AG08395 (cell line): ENCODE measurements at regions not wholly inside any gene's neighbourhood (a gene's known extent, or its start where the extent isn't known, plus 50 kb on each side); places are given as distances from the start of the nearest gene placed in this dataset.

ENCODE experiments used
- DNase-seq: peaks from one replicate; pipeline ENCODE4 v3.0.0; 2012; ENCODE audit warnings: mixed read lengths, low spot score

DNA sequence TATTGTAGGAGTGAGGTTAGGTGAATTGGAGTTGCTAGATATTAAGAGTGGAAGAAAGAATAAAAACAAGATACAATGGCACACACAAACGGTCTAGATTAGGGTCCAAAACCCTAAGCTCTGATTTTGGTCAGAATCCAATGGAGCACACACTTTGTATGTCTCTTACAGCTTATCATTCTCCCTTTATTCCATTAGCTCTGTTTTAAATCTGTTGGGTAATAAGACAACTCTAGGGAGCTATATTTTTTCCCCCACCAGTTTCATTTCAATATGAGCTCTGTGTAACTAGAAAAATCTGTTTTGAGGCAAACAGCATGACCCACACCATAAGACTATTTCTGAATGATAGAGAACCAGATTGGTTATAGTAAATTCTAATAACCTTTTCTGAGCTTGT lies 465.6 kb downstream of the ADGRL2 start:
- no peak for DNase-seq

DNA sequence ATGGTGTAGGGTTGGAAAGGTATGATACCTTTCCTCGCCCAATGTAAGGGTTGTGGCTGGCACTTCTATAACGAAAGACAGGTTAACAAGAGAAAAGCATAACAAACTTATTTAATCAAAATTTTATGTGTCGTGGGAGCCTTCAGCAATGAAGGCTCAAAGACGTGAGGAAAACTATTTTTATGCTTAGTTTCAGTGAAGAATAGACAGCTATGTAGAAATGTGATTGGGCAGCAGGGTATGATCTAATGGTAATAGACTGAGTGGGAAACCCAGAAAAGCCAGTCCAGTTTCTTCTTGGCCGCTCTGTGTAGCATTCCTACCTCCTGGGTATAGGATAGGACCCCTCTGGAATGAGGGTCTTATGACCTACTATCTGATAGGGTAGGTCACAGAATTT lies 464.7 kb downstream of the ADGRL2 start:
- DNase-seq: no peak

DNA sequence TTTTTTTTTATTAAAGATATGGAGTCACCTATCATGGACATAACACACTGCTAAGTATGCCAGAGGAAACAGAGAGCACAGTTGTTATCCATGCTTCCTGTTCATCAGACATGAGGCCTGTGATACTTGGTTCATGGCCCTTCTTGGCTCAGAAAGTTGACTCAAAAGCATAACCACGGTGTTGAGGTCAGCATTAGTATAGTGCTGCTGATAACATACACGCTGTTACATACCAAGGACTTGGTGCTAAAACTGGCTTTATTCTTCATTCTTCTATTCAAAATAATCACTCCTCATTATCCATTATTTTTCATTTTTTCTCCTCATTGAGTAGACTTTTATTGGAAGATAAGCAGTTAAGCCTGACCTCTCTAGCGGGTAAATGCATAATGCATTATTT lies 464.1 kb downstream of the ADGRL2 start:
- DNase-seq: no peak

DNA sequence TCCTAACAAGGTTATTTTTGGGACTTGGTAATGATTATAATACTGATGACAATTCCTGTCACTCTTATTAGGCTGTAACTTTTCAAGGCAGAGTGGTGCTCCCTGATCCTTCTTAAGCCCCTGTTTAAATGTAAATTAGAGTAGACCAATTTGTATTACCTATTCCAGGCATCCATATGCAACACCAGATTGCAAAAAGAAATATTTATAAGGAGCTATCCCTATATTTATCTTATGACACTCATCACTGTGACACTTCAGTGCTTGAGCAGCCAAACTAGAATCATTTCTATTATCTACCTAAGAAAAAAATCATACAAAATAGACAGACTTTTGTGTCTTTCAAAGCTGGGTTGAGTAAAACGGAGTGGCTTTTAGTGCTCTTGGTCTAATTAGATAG lies 462.7 kb downstream of the ADGRL2 start:
- DNase-seq: no peak

DNA sequence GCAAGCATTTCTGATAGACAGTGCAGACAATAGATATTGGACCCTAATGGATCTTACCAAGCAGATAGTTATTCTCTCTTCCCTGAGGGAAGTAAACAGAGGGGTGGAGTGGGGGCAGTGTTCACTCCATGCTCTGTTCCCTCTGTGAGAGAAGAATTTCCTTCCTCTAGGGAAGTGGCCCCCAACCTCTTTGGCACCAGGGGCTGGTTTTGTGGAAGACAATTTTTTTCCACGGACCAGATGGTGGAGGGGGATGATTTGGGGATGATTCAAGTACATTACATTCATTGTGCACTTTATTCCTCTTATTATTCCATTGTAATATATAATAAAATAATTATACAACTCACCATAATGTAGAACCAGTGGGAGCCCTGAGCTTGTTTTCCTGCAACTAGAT lies 459.9 kb downstream of the ADGRL2 start:
- DNase-seq: no peak

DNA sequence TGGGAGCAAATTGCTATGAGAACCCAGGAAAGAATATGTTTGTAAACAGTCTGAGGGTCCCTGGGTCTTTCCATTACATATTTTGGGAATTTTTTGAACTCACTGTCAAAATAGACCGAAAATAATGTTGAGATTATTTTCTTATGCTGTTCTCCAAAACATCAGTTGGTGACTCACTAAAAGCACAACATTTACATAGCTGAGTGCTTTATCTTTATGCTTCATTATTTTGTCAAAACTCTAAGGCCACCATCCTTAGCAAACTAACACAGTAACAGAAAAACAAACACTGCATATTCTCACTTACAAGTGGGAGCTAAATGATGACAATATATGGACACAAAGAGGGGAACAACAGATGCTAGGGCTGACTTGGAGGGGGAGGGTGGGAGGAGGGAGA lies 459.3 kb downstream of the ADGRL2 start:
- no peak for DNase-seq

DNA sequence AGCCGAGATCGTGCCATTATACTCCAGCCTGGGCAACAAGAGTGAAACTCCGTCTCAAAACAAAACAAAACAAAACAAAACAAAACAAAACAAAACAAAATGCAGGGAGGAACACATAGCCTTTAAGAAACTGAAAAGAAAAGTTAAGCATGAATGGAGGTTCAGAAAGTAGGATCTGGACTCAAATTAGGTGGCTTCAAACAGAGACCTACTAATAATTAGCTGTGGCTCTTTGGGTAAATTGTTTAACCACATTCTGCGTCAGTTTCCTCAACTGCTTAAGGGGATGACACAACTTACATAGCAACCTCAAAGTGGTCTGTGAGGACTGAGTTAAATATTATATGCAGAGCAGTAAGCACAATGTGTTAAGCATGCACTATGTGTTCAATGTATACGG lies 458.2 kb downstream of the ADGRL2 start:
- DNase-seq: no peak

DNA sequence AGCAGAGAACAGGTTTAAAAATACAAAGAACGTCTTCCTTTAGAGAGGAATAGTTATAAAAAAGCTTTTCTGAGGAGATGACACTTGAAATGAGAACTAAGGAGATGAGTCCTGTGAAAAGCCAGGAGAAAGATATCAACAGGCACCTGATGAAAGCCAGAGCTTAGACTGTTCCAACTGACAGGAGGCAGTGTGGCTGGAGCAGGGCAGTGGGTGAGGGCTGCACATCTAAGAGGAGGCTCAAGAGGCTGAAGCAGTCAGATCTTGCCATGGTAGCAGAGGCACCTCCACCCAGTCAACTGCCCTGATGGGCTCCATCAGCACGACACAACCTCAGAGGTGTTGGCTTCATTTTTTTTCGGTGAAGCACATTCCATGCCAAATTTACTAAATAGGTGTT lies 445.3 kb downstream of the ADGRL2 start:
- no peak for DNase-seq

DNA sequence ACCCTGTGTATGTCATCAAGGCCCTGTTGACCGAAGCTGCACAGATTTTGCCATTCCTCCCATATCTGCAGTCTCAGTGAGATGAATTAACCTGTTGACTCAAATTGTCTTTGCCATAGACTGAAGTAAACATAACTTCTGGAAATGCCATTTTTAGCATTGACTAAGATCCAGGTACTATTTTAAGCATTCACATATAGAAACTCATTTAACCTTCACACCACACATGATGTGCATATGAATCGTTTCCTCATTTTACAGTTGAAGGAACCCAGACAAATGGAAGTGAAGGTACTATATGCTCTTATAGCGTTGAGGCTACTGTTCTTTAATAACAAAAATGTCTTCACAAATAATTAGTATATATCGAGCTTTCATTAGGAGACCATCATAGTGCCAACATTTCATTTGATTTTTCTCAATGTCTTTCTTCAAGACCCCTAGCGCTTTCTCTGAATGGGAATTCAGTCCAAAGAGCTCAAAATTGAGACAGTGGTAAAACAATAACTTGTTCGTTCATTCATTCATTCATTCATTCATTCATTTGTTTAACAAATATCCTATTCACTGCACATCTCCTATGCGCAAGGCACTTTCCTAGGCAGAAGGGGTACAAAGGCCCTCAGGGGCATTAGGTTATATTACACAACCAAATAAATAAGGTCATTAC lies 444.7 kb downstream of the ADGRL2 start:
- DNase-seq: no peak

DNA sequence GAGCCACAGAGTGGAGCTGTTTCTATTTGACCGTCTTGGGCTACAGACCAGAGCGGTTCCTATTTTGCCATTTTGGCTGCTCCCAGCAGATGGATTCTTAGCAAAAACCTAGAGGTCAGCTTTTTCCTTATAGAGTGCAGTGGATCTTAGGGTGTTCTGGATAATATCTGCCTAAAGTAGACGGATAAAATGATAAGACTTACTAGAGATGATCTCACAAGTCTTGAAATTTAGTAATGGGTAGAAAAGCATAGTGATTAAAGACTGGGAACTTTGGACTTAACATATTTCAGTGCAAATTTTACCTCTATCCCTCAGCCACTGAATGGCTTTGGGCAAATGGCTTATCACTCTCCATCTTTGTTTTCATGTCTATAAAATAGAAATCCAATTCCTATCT lies 439.8 kb downstream of the ADGRL2 start:
- DNase-seq: no peak

DNA sequence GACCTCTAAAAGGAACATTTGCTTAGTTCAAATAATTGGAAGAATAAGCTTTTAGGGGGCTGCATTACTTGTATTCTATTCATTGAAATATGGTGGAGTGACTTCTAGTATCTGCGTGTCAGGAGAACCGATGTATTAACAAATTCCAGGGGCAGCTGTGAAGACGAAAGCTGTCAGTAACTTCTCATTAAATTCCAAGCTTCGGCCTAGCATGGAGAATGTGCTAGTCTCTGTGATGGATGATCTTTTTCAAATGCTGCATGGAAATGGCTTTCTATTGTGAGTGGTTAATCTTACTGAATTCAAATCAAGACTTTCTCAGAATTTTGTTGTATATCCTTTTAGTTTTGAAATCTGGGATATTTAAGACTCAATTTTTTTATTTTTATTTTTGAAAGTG lies 429.9 kb downstream of the ADGRL2 start:
- no peak for DNase-seq

DNA sequence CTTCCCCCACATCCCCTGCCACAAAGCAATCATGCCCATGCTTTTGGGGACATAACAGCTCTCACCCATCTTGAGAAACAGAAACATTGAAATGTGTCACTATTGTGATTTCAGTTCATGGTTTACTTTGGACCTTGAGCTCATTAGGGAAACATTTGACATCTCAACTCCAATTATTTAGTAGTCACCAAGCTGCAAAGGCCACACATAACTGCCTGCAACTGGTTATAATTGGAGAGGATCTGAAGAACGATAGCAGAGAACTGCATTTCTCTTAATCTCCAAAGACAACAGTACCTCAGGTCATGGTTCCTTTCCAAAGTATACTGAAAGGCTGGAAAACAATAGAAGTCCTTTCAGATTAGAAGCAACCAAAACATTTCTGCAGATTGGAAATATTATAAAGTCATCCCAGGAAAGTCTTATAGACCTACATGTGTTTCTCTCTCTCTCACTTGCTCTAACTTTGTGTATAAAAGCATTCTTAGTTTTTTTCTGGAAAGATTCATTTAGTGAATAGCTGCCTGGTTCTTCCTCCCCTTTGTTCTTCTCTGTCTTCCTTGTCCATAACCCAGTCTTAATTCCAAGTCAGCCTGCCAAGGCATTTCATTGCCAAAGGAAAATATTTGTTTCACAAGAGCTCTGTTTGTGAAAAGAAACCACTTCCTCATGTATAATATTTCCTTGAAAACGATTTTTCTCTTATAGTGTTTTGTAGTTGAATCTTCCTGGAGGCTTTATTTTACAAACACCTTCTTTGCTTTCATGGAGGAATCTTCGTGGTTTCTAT lies 426.8 kb downstream of the ADGRL2 start:
- DNase-seq: peak; percentile 32

DNA sequence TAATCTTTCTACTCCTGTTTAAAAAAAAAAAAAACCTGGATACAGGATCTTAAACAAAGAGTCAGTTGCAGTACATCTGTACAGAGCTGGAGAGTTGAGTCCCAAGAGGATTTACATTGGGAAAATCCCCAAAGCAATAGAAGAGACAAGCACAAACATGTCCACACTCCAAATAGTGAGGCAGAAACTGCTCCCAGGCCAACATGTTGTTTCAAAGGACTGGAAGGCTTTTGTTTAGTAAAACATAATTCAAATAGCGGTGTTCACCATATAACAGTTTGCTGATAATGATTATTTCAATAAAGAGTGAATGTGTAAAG lies 425.4 kb downstream of the ADGRL2 start:
- DNase-seq: no peak

DNA sequence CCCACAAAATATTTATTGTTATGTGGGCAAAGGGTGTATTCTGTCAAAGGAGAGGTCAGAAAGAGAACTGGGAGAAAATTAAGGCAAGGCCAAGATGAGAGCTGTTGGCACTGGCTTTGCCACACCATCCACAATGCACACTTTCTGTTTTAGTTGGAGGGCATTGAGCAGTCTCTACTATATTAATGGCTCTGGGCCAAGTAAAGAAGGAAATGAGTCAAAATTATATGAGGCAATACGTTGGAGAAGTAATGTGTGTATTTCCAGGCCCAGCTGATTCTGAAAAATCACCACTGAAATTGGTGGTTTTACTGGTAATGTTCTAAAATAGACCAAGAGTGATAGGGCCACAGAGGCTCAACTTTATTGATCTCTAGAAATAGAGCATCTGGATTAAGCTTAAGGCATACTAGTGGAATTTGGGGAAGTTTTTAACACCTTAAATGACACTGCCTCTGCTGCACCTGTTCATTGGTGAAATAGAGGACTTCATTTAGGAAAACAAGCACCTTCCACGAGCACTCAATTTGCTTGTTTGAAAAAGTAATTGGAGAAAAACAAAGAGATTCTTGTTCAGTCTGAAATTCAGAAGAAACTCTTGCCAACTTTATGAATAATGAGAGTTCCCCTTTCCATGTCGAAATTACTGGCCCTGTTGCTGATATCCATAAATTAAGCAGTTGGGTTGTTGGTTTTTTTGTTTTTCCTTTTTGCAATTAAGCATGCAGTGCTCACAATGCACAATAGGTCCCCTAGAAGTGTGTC lies 424.9 kb downstream of the ADGRL2 start:
- DNase-seq: peak; percentile 22

DNA sequence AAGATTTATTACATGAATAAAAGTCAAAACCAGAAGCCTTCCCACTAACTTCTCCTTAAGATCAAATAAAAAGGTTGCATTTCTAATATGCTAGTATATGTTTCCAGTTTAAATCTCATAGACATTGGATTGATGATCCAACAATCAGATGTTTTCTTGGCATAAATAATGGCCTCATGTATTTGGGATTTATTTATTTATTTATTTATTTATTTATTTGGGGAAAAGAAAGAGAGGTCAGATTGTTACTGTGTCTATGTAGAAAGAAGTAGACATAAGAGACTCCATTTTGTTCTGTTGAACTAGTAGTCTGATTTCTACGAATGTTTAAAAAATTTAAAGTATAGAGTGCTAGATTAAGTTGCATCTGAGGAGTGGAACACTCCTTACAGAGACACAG lies 422.4 kb downstream of the ADGRL2 start:
- no peak for DNase-seq

DNA sequence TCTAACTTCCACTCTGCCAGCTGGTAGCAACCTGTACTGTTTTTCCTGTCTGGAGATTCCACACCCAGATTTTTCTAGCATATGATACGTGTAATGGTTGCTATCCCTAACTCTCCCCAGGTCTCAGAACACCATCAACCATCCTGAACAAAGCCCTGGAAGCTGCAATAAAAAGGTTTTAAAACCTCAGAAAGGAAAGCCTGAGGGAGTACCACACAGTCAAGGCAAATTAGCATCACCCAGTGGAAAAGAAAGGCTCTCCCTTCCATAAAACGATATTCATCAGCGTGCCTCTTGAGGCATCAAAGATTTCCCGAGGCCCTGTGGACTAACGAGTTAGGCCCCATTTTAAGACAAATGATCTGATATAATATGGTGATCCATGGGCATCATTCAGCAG lies 421.0 kb downstream of the ADGRL2 start:
- DNase-seq: no peak

DNA sequence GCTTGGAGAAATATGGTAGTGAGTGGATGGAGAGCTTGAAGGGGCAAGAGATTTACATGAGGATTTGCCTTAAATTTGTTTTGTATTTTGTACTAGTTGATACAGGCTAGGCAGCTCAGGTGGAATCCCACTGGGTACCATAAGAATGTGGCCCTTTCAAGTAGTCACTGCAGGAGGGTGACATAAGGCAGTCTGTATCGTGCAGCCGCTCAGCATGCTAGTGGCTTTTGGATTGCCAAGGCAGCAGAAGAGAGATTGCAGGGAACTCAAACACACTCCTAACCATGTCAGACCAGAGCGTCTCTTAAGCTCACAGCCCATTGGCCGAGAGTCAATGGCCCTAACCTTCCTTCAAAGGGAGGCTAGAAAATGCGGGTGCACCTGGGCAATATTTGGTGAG lies 420.0 kb downstream of the ADGRL2 start:
- no peak for DNase-seq

DNA sequence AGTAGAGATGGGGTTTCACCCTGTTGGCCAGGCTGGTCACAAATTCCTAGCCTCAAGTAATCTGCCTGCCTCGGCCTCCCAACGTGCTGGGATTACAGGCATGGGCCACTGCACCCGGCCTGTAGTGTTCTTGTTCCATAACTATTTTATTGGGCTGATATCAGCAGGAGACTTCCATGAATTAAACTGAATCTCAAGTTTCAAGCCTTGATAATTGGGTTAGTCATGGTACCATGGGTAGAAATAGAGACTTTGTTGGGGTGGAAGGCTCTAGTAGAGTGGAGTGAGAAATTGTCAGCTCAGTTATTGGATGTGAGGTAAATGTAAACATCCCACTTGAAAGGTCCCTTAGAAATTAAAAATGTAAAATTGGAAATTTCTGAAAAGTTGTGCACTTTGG lies 419.1 kb downstream of the ADGRL2 start:
- no peak for DNase-seq

DNA sequence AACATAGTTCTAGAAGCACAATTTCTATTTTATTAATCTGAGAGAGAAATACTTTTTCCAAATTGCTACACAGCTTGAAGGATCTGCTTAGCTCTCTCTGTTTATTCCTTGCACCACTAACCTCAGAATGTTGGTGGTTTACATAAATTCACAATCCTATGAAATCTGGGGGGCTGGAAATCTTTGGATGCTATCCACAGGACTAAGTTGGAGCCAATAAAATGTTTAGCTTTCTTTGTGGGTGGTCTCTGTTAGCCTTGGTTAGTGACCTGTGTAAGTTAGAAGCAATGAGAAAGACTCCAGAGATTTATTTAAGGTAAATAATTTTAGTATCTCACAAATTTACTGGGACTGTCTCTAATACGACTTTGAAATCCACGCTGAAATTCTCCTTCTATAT lies 418.1 kb downstream of the ADGRL2 start:
- no peak for DNase-seq

DNA sequence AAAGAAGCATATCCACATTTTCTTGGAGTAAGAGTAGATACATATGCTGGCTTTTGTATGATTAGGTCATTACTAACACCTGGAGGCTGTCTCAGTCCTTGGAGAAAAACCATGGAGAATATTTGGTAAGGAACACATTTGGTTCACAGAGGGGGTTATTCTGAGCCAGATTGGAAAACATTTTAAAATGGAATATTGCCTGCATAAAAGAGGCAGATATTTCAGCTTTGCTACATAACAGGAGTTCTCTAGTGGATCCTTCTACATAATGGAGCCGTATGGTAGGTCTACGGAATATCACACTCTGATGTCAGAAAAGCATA lies 415.1 kb downstream of the ADGRL2 start:
- DNase-seq: no peak

DNA sequence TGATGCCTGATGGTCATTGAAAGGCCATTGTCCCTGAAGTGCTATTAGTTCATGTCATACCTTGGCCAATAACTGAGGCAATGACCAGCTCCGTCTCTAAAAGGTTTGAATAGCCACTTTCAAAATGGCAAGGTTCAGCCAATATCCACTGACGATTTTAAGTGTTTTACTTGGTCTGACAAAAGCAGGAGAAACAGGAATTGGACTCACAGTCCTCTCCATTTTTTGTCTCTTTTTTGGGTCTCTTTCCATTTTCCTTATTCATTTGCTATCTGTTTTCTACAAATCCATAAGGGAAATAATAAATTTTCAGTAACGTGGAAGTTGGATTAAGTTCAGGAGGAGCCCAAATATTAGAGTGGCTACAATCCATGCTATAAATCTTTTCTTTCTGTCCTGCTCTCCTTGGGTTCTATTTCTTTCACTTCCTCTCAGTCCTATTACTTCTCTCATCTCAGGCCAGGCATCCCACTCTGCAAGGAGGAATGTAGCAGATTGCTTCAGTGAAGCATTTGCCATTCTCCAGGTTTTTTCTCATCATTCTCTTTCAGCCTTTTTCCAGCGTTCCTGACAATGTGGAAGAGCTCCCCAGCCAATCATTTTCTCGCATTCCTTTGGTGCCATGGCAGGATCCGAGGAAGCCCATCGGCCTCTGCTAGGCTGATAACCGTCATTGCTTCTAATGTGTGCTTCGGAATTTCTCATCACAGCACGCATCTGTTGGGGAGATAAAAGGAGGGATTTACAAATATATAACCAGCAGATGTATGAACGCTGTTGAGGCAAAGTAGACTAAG lies 414.5 kb downstream of the ADGRL2 start:
- DNase-seq: no peak

DNA sequence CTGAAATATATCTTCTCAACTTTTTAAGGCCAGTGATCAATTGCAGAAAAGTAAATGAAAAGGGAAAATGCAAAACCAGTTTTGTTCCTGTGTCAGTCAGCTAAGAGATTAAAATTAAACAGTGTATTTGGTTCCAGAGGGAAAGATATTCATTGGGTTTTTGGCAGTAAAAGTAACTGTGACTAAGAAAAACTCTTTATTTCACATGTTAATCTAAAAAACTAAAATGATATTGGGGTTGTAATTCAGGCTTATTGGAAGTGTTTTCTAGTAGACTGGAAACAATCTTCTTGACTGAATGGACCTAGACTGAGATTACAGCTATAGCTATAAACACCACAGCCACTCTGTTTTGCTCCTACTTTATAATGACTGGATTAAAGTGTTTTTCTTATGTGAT lies 413.9 kb downstream of the ADGRL2 start:
- no peak for DNase-seq

DNA sequence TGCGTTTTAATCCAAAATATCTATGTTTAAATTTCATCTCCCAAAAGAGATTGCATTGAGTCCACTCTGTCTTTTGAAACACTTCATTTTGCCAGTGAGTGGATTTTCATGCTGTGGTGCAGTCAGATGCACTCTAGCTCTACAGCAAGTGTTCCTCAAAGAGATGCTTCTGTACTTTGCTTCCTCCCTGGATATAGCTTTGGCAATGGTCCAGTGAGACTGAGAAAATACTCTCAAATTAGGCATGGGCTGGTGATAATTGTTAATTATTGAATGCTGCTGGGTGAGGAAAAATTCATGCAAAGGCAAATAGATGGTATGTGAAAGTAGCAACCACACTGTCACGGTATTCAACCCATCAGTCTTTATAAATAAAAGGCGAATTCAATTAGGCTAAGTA lies 396.9 kb downstream of the ADGRL2 start:
- DNase-seq: no peak
